Stimulated activated CD8-positive, alpha-beta memory T cell treated with anti-CD3 and anti-CD28 coated beads, Interleukin-15, amount 100 ng/mL, for 24 hours (primary cell): ENCODE measurements at regions not wholly inside any gene's neighbourhood (a gene's known extent, or its start where the extent isn't known, plus 50 kb on each side); places are given as distances from the start of the nearest gene placed in this dataset.

ENCODE experiments used
- DNase-seq: peaks from one replicate; pipeline ENCODE4 v3.0.0-alpha.2; 2020; ENCODE audit warnings: low read depth

- DNase-seq = no peak
These were observed 60.5 kb downstream of the NR2F2 start for GRCh38 chr15:96390986-96391385.

- DNase-seq = no peak
These were observed 62.1 kb downstream of the NR2F2 start for GRCh38 chr15:96392380-96393208.

GRCh38 chr15:96393209-96393513 is 62.7 kb downstream of the NR2F2 start:
- no peak for DNase-seq

- no peak for DNase-seq
These were observed 65.2 kb downstream of the NR2F2 start for GRCh38 chr15:96395687-96396086.

- DNase-seq = no peak
These were observed 68.3 kb downstream of the NR2F2 start for GRCh38 chr15:96398776-96399175.

GRCh38 chr15:96402403-96402802 is 71.9 kb downstream of the NR2F2 start:
- no peak for DNase-seq

- no peak for DNase-seq
These were observed 72.6 kb downstream of the NR2F2 start for GRCh38 chr15:96403071-96403470.

- no peak for DNase-seq
These were observed 73.4 kb downstream of the NR2F2 start for GRCh38 chr15:96403932-96404331.

- DNase-seq = no peak
These were observed 74.1 kb downstream of the NR2F2 start for GRCh38 chr15:96404560-96404959.

GRCh38 chr15:96406291-96406690 is 75.8 kb downstream of the NR2F2 start:
- DNase-seq = no peak

GRCh38 chr15:96406701-96407100 is 76.2 kb downstream of the NR2F2 start:
- DNase-seq = no peak

GRCh38 chr15:96407482-96407881 is 77.0 kb downstream of the NR2F2 start:
- DNase-seq = no peak

- DNase-seq = no peak
These were observed 78.2 kb downstream of the NR2F2 start for GRCh38 chr15:96408591-96409183.

- no peak for DNase-seq
These were observed 79.0 kb downstream of the NR2F2 start for GRCh38 chr15:96409215-96410138.

- no peak for DNase-seq
These were observed 79.9 kb downstream of the NR2F2 start for GRCh38 chr15:96410175-96411055.

- no peak for DNase-seq
These were observed 80.8 kb downstream of the NR2F2 start for GRCh38 chr15:96411056-96412031.

- DNase-seq = no peak
These were observed 81.8 kb downstream of the NR2F2 start for GRCh38 chr15:96412045-96412905.

- no peak for DNase-seq
These were observed 82.4 kb downstream of the NR2F2 start for GRCh38 chr15:96412906-96413231.

- no peak for DNase-seq
These were observed 83.2 kb downstream of the NR2F2 start for GRCh38 chr15:96413657-96414056.

- DNase-seq = no peak
These were observed 84.4 kb downstream of the NR2F2 start for GRCh38 chr15:96414875-96415274.
